ENCODE measurements at regions not wholly inside any gene's neighbourhood (a gene's known extent, or its start where the extent isn't known, plus 50 kb on each side); places are given as distances from the start of the nearest gene placed in this dataset.
A peak's percentile ranks its signal among the peaks of the same experiment; 100 is the strongest.

- TF ChIP-seq CTCF (IDR thresholded peaks at IDR 0.05; ENCODE audit: low read depth, low read length): peak; percentile 68
- TF ChIP-seq EZH2phosphoT487 (IDR thresholded peaks at IDR 0.05; ENCODE audit: low read depth): no peak
These were observed 131.2 kb downstream of the BUD13 start for GRCh38 chr11:116641561-116642045.

All from OCI-LY3 (cell line).